ENCODE measurements at regions not wholly inside any gene's neighbourhood (a gene's known extent, or its start where the extent isn't known, plus 50 kb on each side); places are given as distances from the start of the nearest gene placed in this dataset.

DNA sequence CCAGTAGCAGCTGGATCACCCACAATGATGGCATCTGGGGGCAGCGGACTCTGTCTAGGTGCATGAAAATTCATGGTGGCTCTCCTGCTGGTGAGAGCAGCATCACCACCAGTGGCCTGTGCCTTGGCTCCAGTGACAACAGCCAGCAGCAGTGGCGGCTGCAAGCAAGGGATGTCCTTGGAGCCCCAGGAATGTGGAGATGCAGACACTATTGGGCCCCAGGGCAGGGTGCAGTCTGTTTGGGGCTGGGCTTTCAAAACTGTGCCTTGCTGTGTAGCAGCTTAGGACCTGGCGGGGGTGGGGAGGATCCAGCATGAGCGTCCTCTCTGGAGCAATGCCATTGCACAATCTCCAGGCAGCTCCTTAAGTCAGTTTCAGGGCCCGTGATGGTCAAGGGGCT is 199.7 kb downstream of the CHD9NB start:
- TF ChIP-seq, protein P1, sequence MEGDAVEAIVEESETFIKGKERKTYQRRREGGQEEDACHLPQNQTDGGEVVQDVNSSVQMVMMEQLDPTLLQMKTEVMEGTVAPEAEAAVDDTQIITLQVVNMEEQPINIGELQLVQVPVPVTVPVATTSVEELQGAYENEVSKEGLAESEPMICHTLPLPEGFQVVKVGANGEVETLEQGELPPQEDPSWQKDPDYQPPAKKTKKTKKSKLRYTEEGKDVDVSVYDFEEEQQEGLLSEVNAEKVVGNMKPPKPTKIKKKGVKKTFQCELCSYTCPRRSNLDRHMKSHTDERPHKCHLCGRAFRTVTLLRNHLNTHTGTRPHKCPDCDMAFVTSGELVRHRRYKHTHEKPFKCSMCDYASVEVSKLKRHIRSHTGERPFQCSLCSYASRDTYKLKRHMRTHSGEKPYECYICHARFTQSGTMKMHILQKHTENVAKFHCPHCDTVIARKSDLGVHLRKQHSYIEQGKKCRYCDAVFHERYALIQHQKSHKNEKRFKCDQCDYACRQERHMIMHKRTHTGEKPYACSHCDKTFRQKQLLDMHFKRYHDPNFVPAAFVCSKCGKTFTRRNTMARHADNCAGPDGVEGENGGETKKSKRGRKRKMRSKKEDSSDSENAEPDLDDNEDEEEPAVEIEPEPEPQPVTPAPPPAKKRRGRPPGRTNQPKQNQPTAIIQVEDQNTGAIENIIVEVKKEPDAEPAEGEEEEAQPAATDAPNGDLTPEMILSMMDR (IDR thresholded peaks at IDR 0.05) = no peak
- no peak for TF ChIP-seq POLR2A (IDR thresholded peaks at IDR 0.05)
